Spleen (tissue), 7 donors: ENCODE measurements at regions not wholly inside any gene's neighbourhood (a gene's known extent, or its start where the extent isn't known, plus 50 kb on each side); places are given as distances from the start of the nearest gene placed in this dataset.

Source experiments
- CTCF ChIP-seq, 11 experiments: fragments of 200-600 bp in 7 of 11; fragments of 450-650 bp in 4 of 11; sonication (generic) in 4 of 11; IDR thresholded peaks in 8 of 11; conservative IDR thresholded peaks in 3 of 11; 1 replicate in 7 of 11; 2 replicates in 4 of 11; pipeline versions ENCODE4 v1.4.0 to v1.8.0; 2016 to 2021; ENCODE audit warnings: antibody characterized with exemption in 11 of 11, inconsistent platforms in 4 of 11, mild to moderate bottlenecking in 1 of 11
- POLR2A ChIP-seq, 3 donors: fragments of 450-650 bp; IDR thresholded peaks; one replicate each; pipeline ENCODE4 v1.5.1; 2017; ENCODE audit warnings: antibody characterized with exemption in 3 of 3, mild to moderate bottlenecking in 1 of 3
- POLR2AphosphoS5 ChIP-seq, 3 donors: sonication (generic); formaldehyde crosslinking; IDR thresholded peaks; one replicate each; pipeline ENCODE4 v1.5.1; 2017; ENCODE audit warnings: antibody characterized with exemption in 3 of 3
- donor health status: DM: no; HTN: no; CAD: no; lungs with moderate emphysema.
- donor health status: DM: no; HTN: no; CAD: no.
- donor health status: DM: no; HTN: no; CAD: no.

- no peak for TF ChIP-seq POLR2A (IDR thresholded peaks at IDR 0.05)
- TF ChIP-seq CTCF (IDR thresholded peaks at IDR 0.05 in 8 of 11, conservative IDR thresholded peaks at IDR 0.05 in 3 of 11), result no peak
- TF ChIP-seq POLR2AphosphoS5 (IDR thresholded peaks at IDR 0.05), result no peak
Observed at GRCh38 chr7:113504142-113504541, 385.8 kb upstream of the SMIM30 start.
